GM18868 (cell line): ENCODE measurements at regions not wholly inside any gene's neighbourhood (a gene's known extent, or its start where the extent isn't known, plus 50 kb on each side); places are given as distances from the start of the nearest gene placed in this dataset.
A peak's percentile ranks its signal among the peaks of the same experiment; 100 is the strongest.

Source experiments
- ATAC-seq: cut with Tn5 transposase; IDR thresholded peaks from one replicate; pipeline ENCODE4 v1.9.1; 2021; ENCODE audit warnings: mild to moderate bottlenecking, moderate library complexity; ENCODE audit not compliant: unreplicated experiment

DNA sequence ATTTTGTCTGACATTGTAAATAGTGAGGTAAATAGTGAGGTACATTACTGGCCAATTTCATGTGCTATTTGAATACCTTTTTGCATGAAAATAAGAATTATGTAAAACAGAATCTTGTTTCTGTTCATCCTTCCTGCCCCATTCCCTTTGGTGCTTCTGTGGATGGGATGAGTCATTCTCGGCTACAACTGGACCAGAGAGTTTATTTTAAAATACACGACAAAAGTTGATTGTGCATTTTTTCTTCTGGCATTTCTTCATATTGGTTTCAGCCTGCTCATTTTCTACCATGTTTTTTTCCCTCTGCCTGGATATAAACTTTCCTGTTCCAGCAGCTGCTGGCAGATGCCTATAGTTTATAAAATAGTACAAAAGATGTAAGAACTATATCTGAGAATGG, 107.5 kb downstream of the CYSLTR2 start:
- no peak for ATAC-seq

DNA sequence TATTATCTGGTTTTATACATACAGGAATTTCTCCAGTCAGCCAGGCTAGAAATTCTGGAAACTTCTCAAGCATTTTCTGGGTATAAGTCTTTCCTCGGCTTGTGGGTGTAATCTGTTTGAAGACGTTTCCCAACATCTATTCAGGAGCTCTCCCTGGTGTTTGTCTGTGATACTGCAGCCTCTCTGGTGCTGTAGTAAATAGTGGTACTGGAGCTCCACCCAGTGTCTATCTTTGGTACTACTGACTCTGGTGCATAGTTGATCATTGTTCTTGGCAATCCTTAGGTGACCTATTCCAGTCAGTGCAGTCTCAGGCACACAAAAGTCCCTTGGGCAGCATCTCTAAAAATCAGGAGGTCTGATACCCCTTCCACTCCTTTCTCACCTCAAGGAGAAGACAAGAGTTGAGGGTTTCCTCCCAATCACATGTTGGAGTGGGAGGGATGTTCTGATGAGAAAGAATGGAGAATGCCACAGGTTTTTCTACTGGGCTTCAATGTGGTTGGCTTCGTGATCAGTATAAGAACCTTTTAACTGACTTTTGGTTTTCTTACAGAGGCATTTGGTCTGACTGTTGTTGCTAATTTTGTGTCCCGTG, 115.5 kb downstream of the CYSLTR2 start:
- ATAC-seq: peak; percentile 96

DNA sequence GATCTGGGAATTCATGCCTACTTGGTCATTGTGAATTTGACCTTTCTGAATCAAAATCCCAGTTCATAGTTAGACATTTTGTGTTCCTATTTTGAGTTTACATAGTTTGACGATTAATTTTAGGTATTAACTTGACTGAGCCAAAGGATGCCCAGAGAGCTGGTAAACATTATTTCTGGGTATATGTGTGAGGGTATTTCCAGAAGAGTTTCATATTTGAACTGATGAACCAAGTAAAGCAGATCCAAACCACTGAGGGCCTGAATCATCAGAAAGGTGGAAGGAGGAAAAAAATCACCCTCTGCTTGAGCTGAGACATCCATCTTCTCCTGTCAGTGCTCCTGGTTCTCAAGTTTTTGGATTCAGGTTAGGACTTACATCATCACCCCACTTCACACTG, 116.6 kb downstream of the CYSLTR2 start:
- no peak for ATAC-seq

DNA sequence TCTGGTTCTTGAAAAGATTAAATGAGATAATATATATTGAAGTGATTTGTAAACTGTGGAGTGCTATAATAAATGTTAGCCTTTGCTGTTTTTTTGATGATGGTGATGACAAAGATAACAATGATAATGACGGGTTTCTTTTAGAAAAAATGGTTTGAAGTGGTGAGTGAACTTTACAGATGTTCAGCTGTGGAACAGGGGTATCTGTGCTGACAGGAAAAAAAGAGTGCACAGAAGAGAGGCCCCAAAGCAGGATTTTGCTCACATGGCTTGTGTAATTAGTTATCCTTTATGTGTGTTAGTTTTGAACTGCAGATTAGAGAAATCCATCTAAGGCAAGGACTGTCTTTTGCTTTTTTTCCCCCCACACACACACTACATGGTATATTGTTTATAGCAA, 119.2 kb downstream of the CYSLTR2 start:
- ATAC-seq: no peak

DNA sequence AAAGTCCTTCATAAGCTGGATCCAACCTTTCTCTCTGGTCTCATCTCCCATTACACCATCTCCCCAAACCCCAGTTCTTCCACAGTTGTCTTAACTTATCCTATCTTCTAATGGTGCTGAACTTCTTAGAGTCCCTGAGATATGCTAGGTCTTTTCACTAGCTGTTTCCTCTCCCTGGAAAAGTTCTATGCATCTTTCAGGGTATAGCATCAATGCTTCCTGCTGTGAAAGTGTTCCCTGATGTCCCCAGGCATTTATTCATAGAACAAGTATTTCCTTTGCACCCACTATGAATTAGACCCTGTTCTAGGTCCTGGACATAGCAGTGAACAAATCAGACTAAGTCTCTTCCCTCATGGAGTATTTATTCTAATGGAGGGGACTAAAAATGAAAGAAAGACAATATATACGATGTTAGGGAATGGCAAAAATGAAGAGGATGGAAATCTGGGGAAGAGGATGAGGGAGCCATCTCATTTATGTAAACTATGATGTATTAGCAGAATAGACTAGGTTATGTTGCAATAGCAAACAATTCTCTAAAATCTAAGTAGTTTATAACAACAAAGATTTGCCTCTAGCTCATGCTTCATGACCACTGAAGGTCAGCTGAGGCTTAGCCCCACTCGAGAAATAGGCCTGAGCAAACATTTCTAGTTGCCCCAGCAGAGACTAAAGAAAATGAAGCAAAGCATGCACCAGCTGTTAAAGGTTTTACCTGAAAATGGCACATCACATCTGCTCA, 120.0 kb downstream of the CYSLTR2 start:
- ATAC-seq: no peak

DNA sequence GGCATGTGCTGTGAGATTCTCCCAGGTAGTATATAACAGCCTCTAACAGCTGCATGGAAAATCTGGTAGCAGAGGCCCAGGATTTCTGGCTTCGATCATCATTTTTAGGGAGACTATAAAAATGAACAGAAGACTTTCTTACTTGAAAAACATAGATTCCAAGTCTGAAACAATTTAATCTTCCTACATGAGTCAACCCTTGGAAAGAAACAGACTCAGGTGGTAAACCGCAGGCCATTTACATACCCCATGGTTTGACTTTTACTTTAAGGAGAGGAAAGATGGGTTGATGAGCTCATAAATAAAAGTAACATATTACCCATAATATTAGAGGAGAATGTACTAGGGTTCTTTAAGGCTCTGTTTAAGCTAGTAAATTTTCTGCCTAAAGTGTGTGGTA, 121.6 kb downstream of the CYSLTR2 start:
- no peak for ATAC-seq

DNA sequence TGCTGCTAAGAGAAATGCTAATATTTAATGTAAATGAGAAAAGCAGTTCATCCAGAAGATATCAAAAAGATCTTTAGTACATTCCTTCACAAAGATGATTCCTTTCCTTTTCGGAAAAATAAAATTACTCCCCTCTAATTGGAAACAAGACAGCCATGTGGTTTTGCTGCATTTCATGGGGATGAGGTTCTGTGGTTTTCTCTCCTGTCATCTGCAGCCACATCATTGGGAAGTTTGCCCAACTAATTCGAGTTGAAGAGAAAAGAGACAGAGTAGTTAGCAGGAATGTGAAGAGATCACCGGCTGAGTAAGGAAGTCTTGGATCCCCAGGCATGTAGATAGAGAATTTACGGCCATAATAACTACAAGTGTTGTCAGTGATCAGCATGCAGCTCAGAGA, 122.1 kb downstream of the CYSLTR2 start:
- no peak for ATAC-seq

DNA sequence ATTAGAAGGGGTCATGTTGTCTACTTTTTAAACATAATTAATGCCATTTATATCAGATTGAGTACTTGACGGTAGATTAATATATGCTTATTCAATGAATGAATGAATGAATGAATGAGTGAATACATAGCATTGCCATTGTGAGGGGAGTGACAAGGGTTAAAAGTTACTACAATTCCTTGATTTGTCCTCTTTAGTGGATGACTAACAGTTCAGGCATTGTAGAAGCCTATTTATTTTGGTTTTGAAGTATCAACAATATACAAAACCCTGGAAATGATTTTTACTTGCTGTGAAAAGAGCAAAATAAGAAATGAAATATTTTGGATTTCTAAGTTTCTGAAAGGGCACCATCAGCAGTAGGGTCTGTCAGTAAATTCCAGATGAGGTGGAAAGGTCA, 122.7 kb downstream of the CYSLTR2 start:
- no peak for ATAC-seq

DNA sequence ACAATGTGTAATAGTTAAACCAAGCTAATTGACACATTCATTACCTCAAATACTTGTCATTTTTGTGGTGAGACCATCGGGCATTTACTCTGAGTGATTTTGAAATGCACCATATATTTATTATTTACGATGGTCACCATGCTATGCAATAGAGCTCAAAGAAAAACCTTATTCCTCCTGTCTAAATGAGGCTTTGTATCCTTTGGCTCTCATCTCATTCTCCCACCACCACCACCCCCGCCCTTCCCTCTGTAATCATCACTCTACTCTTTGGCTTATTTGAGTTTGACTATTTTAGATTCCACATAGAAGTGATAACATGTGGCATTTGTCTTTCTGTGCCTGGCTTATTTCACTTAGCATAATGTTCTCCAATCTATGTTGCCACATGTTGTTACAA, 124.9 kb downstream of the CYSLTR2 start:
- no peak for ATAC-seq

DNA sequence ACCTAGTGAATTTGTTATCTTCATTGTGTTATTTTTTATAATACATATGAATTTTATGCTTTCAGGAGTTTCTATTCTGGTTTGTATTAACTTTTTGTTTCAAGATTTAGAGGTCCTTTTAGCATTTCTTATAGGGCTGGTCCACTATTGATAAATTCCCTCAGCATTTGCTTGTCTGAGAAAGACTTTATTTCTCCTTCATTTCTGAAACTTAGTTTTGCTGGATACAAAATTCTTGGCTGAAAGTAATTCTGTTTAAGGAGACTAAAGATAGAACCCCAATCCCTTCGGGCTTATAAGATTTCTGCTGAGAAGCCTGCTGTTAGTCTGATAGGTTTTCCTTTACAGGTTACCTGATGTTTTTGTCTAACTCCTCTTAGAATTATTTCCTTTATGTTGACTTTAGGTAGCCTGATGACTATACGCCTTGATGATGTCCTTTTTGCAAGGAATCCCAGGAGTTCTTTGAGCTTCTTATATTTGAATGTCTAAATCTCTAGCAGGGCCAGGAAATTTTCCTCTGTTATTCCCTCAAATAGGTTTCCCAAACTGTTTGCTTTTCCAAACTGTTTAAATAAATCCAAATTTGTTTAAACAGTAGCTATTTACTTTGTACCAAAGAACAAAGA, 127.1 kb downstream of the CYSLTR2 start:
- no peak for ATAC-seq

DNA sequence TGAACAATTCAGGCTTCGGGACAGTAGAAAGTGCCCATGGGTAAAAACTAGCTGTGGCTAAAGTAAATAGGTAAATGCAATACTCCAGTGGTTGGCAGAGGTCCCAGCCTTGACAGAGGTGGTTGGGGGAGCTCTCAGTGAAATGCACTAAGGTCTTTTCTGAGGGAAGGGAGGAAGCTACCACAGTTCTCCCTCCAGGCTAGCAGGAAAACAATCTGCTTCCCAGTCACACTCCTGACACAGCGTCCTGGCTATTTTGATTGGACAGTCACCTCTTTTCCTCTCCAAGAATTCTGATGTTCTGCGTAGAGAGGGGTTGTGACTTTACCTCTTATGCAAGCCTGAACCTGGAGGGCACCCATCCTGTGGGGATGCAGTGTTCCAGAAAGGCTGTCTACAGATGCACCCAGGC, 128.7 kb downstream of the CYSLTR2 start:
- no peak for ATAC-seq

DNA sequence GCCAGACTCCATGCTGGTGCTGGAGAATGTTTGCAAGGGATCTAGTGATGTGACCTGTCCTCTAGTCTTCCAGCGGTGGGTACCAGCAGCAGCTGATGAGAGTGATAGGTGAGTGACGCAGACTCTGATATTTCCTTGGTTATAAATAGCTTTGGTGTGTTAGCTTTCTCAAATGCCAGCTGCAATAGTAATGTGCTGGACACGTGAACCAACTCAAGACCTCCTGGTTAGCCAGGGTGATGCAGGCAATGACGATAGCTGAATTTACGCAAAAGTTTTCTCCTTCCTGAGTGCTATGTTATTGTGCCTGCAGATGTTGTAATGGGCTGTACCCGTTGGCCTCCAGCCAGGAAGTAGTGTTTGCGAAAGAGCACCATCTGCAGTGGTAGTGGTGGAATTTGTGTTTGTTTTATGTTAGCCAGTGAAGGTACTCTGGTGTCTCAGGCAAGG, 129.5 kb downstream of the CYSLTR2 start:
- no peak for ATAC-seq

DNA sequence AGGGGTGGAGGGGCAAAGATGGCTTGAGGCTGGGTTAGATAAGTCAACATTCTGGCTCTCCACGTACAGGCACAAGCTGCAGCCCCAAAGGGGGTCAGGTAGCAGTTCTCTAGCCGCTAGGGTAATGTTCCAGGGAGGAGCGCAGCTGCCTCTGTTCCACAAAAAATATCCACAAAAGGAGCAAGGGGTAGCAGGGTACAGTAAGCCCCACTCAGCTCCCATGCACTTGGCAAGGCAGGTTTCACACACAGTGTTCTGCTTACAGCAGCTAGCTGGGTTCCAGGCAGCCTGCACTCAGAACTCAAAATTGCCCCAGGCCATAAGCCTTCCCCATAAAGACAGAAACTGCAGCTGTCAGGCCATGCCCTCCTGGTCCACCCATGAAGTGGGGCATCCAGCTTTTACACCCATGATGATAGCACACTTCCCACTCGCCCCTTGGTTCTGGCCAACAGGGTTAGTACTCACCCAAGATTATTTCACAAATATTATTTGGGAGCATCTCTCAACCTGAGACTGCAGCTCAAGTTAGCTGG, 130.0 kb downstream of the CYSLTR2 start:
- no peak for ATAC-seq

DNA sequence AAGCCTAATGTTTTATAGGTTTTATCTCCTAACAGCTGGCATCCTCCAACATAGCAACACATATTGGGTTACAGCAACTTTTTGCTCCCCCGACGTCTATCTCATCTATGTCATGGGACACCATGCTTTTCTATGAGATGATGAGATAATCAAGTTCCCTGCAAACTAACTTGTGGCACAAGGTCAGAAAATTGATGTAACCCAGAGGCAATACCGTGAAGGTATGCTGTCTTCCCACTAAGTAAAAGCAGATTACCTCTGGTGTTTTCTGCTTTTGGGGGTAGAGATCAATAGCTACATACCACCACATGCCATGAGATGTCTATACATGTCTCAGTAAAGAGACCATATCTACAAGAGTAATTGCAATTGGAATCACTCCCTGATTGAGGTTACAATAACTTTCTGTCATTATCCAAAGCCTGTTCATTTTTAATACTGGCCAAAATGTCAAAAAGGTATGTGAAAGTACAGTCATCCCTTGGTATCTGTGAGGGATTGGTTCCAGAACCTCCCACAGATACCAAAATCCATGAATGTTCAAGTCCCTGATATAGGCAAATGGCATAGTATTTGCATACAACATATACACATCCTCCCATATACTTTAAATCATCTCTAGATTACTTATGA, 131.3 kb downstream of the CYSLTR2 start:
- no peak for ATAC-seq

DNA sequence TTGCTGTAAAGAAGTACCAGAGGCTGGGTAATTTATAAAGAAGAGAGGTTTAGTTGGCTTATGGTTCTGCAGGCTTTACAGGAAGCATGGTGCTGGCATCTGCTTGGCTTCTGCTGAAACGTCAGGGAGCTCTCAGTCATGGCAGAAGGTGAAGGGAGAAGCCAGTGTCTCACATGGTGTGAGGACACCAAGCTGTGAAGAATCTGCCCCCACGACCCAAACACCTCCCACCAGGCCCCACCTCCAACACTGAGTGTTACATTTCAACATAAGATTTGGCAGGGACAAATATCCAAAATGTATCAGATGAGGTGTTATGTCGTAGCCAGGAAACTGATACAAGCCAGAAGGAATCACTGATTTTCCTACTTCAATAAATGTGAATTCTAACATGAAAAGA, 136.5 kb downstream of the CYSLTR2 start:
- no peak for ATAC-seq

DNA sequence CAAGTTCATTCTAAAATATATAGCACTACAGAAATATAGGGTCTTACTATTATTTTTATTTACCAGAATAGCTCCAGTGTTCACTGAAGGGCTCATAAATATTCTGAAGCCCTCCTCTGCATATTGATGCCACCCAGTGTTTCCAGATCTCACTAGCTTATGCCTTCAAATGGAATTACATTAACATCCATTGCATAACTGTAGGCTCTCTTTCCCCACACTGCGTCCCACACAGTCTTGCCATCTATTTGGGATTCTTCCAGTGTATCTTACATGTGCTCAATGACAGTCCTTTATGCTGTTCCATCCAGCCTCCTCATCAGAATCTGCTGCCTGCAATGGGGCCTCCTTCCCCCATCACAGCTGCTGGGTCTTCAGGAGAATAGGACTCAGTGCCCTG, 137.2 kb downstream of the CYSLTR2 start:
- no peak for ATAC-seq

DNA sequence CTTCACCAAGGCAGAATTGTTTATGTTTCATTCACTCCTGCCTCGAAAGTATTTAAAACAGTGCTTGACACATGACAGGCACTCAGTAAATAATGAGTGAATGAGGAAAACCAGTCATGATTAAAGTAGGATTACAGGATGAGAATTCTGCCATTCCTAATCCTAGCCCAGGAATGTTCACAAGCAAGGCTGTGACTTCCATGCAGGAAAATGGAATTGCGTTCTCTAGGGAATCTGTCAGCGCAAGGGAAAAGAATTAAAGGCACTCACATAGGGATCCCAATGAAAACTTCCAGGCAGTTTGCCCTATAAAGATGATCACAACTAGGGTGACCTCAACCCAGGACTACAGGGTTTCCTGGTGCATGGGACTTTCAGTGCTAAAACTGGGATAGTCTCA, 143.4 kb downstream of the CYSLTR2 start:
- no peak for ATAC-seq

DNA sequence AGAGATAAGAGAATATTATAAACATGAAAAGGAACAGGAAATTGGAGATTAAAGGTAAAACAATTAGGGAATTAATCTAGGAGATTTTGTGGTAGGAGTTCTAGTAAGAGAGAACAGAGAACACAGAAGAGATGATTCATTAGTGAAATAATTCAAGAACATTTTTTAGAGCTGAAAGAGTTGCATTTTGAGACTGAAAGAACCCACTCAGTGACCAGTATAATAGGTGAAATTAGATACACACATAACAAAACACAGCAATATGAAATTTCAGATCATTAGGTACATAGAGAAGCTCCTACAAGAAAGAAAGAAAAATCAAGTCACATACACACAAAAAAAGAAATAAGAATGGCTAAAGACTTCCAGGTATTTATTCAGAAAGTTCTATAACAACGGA, 144.0 kb downstream of the CYSLTR2 start:
- ATAC-seq: no peak

DNA sequence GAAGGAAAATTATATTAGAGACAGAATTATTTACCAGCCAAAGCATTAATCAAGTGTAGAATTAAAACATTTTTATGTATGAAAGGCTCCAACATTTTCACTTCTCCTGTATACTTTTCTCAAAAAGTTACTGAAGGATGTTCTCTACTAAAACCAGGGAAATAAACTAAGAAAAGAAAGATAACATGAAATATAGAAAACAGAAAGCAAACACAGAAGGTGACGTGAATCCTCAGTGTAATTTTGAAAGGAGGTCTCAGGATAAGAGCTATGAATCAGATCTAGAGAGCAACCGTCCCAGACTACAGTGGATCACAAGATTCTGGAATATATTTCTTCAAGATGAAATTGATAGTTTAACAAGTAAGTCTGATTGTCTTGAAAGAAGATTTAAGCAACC, 144.5 kb downstream of the CYSLTR2 start:
- ATAC-seq: no peak

DNA sequence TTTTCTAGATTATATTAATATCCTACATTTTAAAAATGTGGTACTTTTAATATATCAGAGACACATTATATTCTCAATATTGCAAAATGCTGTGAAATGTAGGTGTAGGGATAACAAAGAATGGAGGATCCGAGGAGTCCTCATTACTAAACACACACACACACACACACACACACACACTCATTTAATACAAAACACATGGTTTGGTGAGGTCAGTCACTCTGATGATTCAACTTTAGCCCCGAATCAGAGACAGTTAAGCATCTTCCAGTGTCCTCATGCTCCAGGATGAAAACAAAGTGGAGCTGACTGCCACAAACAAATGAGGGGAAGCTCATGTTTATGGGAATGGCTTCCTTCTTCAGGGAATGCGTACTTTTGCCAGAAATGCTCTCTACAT, 147.5 kb downstream of the CYSLTR2 start:
- ATAC-seq: no peak

DNA sequence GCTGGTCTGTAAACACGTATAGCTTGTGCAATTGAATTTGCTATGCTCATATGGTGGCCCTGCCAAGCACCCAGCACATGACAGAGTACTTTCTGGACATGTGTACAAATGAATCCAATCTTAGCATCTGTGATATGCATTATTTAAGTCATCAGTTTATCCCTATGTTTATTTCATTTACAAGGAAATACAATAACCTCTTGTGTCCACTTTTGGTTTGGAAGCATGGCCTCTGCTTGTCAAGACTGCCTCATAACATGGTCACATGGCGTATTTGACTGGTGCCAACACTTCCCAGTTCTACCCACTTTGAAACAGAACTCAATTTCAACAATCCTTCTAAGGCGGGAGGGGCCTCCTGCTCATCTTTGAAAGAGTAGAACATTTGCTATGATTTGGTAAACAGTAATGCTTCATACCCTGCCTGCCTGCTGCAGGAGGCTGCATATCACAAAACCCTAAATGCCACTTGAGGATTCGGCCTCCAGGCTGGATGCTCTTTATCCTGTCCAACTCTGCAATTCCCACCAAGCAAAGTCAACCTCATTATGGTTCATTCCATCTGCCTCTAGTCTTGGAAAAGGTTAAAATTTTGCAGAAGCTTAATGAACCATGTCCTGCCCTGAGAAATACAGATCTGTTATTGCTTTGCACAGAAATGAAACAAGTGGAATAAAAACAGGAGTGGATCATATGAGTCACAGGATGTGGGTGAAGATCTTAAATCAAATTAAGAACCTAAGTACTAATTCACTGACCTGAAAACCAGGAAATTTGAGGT, 151.3 kb downstream of the CYSLTR2 start:
- ATAC-seq: no peak
